Right ventricle myocardium inferior (tissue), 1 donor: ENCODE measurements at regions not wholly inside any gene's neighbourhood (a gene's known extent, or its start where the extent isn't known, plus 50 kb on each side); places are given as distances from the start of the nearest gene placed in this dataset. TPM values are rescaled to one million over a fixed set of nuclear protein-coding genes. Genes with fewer than 3 reads are reported as not detected.
"Not testable (repeated sequence)": the region's sequence is repeated elsewhere in the genome, so short reads cannot be mapped to it uniquely, and the experiment has no call there.

Experiments used
- ATAC-seq: fragments of 200-7000 bp; cut with Tn5 transposase; one replicate; pipeline ENCODE4 v1.9.1; 2020; ENCODE audit warnings: mild to moderate bottlenecking, moderate library complexity
- DNase-seq: peaks from one replicate; pipeline ENCODE4 v3.0.0; 2021; ENCODE audit errors: missing footprints
- intact Hi-C: fragments of 100-400 bp; cut with DNase I; formaldehyde crosslinking; loops from one replicate; pipeline ENCODE4 v1.11.0; 2022
- microRNA-seq: library from miRNA; unstranded; fragments of <30 nt; microRNA quantifications from one replicate; pipeline ENCODE4 v1.2.0, GENCODE V29; 2020
- donor health status: DM: no; HTN: yes; CAD: no; lungs with severe emphysema.

DNA sequence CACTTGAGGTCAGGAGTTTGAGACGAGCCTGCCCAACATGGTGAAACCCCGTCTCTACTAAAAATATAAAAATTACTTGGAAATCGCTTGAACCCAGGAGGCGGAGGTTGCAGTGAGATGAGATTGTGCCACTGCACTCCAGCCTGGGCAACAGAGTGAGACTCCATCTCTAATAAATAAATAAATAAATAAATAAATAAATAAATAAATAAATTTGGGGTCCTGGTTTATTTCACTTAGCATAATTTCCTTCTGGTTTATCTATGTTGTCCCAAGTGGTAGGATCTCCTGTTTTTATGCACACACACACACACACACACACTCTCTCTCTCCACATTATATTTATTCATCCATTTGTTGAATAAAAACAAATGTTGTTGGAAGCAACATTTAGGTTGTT, 58.4 kb upstream of the HAND1 start:
- intact Hi-C loops, ATAC-seq, DNase-seq: not testable (repeated sequence)

DNA sequence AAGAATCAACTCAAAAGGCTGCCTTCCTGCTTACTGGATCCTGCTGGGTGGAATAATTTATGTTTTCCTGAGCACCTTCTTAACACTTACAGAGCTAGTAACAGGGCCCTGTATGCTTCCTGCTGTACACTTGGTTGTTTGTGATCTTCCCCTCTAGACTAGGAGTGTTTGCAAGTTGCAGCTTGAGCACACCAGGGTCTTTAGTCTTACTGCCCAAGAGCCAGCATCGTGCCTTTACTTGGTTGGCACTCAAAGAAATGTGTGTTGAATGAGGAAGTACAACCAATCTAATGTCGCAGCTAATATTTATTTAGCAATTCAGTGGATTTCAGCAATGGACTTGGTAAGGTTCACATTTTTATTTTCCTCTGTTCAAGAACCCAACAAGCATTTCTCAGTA, 57.5 kb upstream of the HAND1 start:
- no peak for ATAC-seq
- no peak for DNase-seq
- intact Hi-C loops: no loop called here

DNA sequence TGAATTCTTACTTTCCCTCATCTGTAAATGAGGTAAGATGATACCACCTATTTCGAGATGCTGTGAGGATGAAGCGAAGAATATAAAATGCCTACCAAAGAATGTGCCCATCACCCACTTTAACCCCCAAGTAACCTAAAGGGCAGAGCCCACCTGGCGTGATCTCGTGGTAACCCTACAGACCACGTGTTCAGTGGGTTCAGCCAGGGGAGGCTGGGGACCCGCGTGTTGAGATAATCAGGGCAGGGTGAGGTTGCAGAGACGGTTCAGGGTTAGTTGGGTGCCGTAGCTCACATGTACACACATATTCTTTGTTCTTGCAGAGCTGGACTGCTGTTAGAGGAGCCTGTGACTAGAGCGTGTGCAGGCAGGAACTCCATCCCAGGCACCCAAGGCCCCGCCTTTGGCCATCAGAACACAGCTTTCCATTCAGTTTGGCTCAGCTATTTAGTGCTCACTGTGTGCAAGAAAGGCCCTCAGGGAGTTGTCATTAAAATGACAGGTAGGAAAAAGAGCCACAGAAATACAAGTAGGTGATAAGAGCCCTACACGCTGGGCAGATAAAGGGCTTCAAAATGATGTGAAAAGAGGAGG, 56.5 kb upstream of the HAND1 start:
- DNase-seq (no peak), ATAC-seq (no peak)
- intact Hi-C loops: no loop called here

DNA sequence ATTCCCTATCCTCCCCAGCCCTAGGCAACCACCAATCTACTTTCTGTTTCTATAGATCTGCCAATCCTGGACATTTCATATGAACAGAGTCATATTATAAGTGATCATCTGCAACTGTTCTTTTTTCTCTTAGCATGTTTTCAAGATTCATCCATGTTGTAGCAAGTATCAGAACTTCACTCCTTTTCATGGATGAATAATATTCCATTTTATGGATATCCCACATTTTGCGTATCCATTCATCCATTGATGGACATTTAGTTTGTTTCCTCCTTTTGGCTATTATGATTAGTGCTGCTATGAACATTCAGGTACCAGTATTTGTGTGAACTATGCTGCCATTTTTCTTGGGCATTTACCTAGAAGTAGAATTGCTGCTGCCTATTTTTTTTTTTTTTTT, 51.3 kb upstream of the HAND1 start:
- intact Hi-C loops: no loop called here
- DNase-seq: no peak
- ATAC-seq: no peak

DNA sequence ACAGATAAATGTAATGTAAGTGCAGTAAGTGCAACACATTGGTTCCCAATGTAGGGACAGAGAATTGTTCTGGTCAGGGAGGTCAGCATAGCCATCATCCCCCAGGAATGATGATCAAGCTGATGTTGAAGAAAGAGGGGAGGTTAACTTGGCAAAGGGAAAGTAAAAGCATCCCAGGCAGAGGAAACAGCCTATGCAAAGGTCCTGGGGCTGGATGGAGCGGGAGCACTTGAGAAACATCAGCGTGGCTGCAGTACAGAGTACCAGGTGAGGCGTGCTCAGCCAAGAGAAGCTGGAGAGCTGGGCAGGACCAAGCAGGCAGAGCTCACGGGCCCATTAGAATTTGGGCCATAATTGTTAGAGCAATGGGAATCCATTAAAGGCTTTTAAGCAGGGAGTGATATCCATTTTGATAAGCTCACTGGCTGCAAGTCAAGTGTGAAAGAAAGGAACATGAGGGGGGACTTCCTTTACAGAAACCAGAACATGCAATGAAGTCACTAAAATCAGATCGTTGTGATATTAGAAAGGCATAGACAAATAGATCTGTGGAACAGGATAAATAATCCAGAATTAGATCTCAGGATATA, 50.1 kb upstream of the HAND1 start:
- intact Hi-C loops: no loop called here

More for the DNA sequence above, 50.1 kb upstream of the HAND1 start:
- ATAC-seq (no peak), DNase-seq (no peak)

Small RNAs in the stretch of these regions (microRNA-seq; reads per million reads assigned to microRNA genes)
- not detected for gene MIR1303
- not detected for gene MIR3141
